Testis (tissue), 2 donors: ENCODE measurements at regions not wholly inside any gene's neighbourhood (a gene's known extent, or its start where the extent isn't known, plus 50 kb on each side); places are given as distances from the start of the nearest gene placed in this dataset.

Source experiments
- POLR2A ChIP-seq: fragments of 450-650 bp; IDR thresholded peaks from one replicate; pipeline ENCODE4 v1.6.1; 2017; ENCODE audit warnings: antibody characterized with exemption, mild to moderate bottlenecking, moderate library complexity
- TF ChIP-seq, protein P1 (sequence below), 3 experiments: fragments of 450-650 bp in 2 of 3; fragments of 200-600 bp in 1 of 3; sonication (generic) in 1 of 3; IDR thresholded peaks; one replicate each; pipeline ENCODE4 v1.5.1; 2016 to 2019; ENCODE audit warnings: antibody characterized with exemption in 3 of 3, mild to moderate bottlenecking in 2 of 3, moderate library complexity in 1 of 3

DNA sequence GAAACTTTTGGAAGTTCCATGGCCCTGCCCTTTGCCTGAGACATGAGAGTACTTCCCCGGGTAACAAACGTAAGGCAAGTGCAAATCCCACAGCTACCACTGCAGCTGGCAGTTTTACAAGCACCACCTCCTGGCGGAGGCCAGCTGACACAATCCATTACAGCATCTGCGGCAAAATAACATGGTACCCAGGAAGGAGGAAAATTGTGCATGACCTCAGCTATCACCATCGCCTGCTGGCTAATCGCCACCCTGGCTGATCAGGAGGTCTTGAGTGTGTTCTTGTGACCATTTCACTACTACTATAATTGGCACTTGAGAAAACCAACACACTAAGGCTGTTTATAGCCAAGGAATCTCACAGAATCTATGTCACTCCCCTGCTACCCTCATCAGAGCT, 71.7 kb upstream of the SERPINE2 start:
- TF ChIP-seq, protein P1, sequence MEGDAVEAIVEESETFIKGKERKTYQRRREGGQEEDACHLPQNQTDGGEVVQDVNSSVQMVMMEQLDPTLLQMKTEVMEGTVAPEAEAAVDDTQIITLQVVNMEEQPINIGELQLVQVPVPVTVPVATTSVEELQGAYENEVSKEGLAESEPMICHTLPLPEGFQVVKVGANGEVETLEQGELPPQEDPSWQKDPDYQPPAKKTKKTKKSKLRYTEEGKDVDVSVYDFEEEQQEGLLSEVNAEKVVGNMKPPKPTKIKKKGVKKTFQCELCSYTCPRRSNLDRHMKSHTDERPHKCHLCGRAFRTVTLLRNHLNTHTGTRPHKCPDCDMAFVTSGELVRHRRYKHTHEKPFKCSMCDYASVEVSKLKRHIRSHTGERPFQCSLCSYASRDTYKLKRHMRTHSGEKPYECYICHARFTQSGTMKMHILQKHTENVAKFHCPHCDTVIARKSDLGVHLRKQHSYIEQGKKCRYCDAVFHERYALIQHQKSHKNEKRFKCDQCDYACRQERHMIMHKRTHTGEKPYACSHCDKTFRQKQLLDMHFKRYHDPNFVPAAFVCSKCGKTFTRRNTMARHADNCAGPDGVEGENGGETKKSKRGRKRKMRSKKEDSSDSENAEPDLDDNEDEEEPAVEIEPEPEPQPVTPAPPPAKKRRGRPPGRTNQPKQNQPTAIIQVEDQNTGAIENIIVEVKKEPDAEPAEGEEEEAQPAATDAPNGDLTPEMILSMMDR (IDR thresholded peaks at IDR 0.05), result no peak
- TF ChIP-seq POLR2A, result no peak
